ENCODE measurements at regions not wholly inside any gene's neighbourhood (a gene's known extent, or its start where the extent isn't known, plus 50 kb on each side); places are given as distances from the start of the nearest gene placed in this dataset.

DNA sequence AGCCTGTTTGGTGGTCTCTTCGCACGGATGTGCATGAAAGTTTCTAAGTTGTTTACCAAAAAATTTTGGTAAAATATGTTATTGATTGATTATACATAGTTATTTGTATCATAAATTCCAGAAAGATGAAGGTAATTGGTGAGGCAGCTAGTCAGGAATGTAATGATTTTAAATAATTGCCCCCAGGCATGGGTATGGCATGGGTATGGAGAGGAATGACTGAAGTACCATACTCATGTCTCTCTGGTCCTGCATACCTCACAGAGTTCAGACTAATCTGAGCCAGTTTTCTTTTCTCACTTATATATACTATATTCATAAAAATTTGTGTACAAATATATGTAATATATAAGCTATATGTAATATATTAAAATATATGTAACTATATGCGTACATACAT, 329.0 kb upstream of the TECRL start:
- TF ChIP-seq, protein P1, sequence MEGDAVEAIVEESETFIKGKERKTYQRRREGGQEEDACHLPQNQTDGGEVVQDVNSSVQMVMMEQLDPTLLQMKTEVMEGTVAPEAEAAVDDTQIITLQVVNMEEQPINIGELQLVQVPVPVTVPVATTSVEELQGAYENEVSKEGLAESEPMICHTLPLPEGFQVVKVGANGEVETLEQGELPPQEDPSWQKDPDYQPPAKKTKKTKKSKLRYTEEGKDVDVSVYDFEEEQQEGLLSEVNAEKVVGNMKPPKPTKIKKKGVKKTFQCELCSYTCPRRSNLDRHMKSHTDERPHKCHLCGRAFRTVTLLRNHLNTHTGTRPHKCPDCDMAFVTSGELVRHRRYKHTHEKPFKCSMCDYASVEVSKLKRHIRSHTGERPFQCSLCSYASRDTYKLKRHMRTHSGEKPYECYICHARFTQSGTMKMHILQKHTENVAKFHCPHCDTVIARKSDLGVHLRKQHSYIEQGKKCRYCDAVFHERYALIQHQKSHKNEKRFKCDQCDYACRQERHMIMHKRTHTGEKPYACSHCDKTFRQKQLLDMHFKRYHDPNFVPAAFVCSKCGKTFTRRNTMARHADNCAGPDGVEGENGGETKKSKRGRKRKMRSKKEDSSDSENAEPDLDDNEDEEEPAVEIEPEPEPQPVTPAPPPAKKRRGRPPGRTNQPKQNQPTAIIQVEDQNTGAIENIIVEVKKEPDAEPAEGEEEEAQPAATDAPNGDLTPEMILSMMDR (IDR thresholded peaks at IDR 0.05): no peak
- no peak for TF ChIP-seq POLR2AphosphoS5 (IDR thresholded peaks at IDR 0.05)

Data from breast epithelium (tissue), 3 donors.